ENCODE measurements at regions not wholly inside any gene's neighbourhood (a gene's known extent, or its start where the extent isn't known, plus 50 kb on each side); places are given as distances from the start of the nearest gene placed in this dataset.

DNA sequence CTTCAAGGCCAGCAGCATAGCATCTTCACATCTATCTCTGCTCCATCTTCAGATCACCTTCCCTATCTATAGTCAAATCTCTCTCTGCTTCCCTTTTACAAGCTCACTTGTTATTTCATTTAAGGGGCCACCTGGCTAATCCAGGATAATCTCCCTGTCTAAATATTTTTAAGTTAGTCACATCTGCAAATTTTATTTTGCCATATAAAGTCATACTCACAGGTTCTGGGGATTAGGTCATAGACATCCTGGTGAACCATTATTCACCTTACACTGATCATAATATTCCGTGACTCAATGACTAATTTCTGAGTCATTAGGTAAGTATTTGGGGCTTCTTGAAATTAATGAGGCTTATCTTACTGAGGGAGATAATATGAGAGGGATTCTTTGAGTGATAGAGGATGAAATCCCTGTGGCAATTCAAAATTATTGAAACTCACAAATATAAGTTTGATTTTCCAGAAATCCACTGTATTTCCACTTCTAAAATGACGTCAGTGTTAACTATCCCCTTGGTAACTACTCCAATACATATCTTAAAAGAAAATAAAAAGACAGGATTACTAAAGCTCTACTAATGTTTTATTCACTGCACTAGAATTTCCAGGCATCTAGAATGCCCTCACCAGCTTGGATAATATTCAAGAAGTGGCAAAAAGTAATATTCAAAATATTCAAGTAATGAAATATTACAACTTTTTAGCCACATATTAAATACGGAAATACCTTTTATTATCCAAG, 93.7 kb upstream of the RBMS3 start:
- TF ChIP-seq EZH2 (IDR thresholded peaks at IDR 0.05; ENCODE audit: low read depth, unreplicated experiment) (no peak), EZH2phosphoT487 (IDR thresholded peaks at IDR 0.05; ENCODE audit: unreplicated experiment) (no peak)
- TF ChIP-seq, protein P1, sequence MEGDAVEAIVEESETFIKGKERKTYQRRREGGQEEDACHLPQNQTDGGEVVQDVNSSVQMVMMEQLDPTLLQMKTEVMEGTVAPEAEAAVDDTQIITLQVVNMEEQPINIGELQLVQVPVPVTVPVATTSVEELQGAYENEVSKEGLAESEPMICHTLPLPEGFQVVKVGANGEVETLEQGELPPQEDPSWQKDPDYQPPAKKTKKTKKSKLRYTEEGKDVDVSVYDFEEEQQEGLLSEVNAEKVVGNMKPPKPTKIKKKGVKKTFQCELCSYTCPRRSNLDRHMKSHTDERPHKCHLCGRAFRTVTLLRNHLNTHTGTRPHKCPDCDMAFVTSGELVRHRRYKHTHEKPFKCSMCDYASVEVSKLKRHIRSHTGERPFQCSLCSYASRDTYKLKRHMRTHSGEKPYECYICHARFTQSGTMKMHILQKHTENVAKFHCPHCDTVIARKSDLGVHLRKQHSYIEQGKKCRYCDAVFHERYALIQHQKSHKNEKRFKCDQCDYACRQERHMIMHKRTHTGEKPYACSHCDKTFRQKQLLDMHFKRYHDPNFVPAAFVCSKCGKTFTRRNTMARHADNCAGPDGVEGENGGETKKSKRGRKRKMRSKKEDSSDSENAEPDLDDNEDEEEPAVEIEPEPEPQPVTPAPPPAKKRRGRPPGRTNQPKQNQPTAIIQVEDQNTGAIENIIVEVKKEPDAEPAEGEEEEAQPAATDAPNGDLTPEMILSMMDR (conservative IDR thresholded peaks at IDR 0.05; ENCODE audit: low read depth in 2 of 2): no peak
- TF ChIP-seq, protein P2, sequence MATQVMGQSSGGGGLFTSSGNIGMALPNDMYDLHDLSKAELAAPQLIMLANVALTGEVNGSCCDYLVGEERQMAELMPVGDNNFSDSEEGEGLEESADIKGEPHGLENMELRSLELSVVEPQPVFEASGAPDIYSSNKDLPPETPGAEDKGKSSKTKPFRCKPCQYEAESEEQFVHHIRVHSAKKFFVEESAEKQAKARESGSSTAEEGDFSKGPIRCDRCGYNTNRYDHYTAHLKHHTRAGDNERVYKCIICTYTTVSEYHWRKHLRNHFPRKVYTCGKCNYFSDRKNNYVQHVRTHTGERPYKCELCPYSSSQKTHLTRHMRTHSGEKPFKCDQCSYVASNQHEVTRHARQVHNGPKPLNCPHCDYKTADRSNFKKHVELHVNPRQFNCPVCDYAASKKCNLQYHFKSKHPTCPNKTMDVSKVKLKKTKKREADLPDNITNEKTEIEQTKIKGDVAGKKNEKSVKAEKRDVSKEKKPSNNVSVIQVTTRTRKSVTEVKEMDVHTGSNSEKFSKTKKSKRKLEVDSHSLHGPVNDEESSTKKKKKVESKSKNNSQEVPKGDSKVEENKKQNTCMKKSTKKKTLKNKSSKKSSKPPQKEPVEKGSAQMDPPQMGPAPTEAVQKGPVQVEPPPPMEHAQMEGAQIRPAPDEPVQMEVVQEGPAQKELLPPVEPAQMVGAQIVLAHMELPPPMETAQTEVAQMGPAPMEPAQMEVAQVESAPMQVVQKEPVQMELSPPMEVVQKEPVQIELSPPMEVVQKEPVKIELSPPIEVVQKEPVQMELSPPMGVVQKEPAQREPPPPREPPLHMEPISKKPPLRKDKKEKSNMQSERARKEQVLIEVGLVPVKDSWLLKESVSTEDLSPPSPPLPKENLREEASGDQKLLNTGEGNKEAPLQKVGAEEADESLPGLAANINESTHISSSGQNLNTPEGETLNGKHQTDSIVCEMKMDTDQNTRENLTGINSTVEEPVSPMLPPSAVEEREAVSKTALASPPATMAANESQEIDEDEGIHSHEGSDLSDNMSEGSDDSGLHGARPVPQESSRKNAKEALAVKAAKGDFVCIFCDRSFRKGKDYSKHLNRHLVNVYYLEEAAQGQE (IDR thresholded peaks at IDR 0.05; ENCODE audit: unreplicated experiment): no peak
